T-helper 2 cell treated with Interferon-gamma antibody and Interleukin-4, amounts not matched to agents 5 μg/mL and 100 μg/mL, for 36 hours (primary cell): ENCODE measurements at regions not wholly inside any gene's neighbourhood (a gene's known extent, or its start where the extent isn't known, plus 50 kb on each side); places are given as distances from the start of the nearest gene placed in this dataset.

Experiments used
- DNase-seq: peaks from one replicate; pipeline ENCODE4 v3.0.0; 2021; ENCODE audit warnings: low spot score
- H3K27ac Mint-ChIP-seq: one replicate; pipeline ENCODE4 v1.8.0; 2021; ENCODE audit warnings: mild to moderate bottlenecking, mixed read lengths
- H3K27me3 Mint-ChIP-seq: one replicate; pipeline ENCODE4 v1.8.0; 2021; ENCODE audit warnings: low read depth, mixed read lengths
- H3K36me3 Mint-ChIP-seq: one replicate; pipeline ENCODE4 v1.8.0; 2021; ENCODE audit warnings: low read depth, mixed read lengths
- H3K4me1 Mint-ChIP-seq: one replicate; pipeline ENCODE4 v1.8.0; 2021; ENCODE audit warnings: low read depth, mixed read lengths
- H3K4me3 Mint-ChIP-seq: one replicate; pipeline ENCODE4 v1.8.0; 2022; ENCODE audit warnings: mild to moderate bottlenecking, moderate library complexity, mixed read lengths
- H3K9me3 Mint-ChIP-seq: one replicate; pipeline ENCODE4 v1.8.0; 2021; ENCODE audit warnings: mixed read lengths

GRCh38 chr11:116085031-116085635 lies 580.9 kb upstream of the CADM1 start:
- Mint-ChIP-seq H3K9me3 (no peaks in the 10 kb centered on the region), H3K27ac (no peak overlapping the region), H3K4me3 (no peak overlapping the region), H3K36me3 (no peaks in the 10 kb centered on the region), H3K27me3 (no peaks in the 10 kb centered on the region), H3K4me1 (no peaks in the 10 kb centered on the region)
- no peak for DNase-seq

- H3K36me3 Mint-ChIP-seq: no peaks in the 10 kb centered on the region
- H3K9me3 Mint-ChIP-seq: no peaks in the 10 kb centered on the region
- no peak overlapping the region for H3K27ac Mint-ChIP-seq
- no peak overlapping the region for H3K4me3 Mint-ChIP-seq
- no peak for DNase-seq
- no peaks in the 10 kb centered on the region for H3K4me1 Mint-ChIP-seq
- no peaks in the 10 kb centered on the region for H3K27me3 Mint-ChIP-seq
Observed at GRCh38 chr11:116084511-116084910, 580.3 kb upstream of the CADM1 start.

- Mint-ChIP-seq H3K4me1 (no peaks in the 10 kb centered on the region), H3K27me3 (no peaks in the 10 kb centered on the region), H3K36me3 (no peaks in the 10 kb centered on the region), H3K4me3 (no peak overlapping the region), H3K27ac (no peak overlapping the region), H3K9me3 (no peaks in the 10 kb centered on the region)
- DNase-seq: no peak
Observed at GRCh38 chr11:116082256-116082655, 578.0 kb upstream of the CADM1 start.

- H3K27me3 Mint-ChIP-seq: no peaks in the 10 kb centered on the region
- no peaks in the 10 kb centered on the region for H3K9me3 Mint-ChIP-seq
- H3K36me3 Mint-ChIP-seq: no peaks in the 10 kb centered on the region
- H3K4me1 Mint-ChIP-seq: no peaks in the 10 kb centered on the region
- H3K4me3 Mint-ChIP-seq: no peak overlapping the region
- no peak for DNase-seq
- no peak overlapping the region for H3K27ac Mint-ChIP-seq
Observed at GRCh38 chr11:116079580-116079979, 575.4 kb upstream of the CADM1 start.

- H3K9me3 Mint-ChIP-seq: no peaks in the 10 kb centered on the region
- H3K4me3 Mint-ChIP-seq: no peak overlapping the region
- H3K4me1 Mint-ChIP-seq: no peaks in the 10 kb centered on the region
- no peaks in the 10 kb centered on the region for H3K27me3 Mint-ChIP-seq
- H3K36me3 Mint-ChIP-seq: no peaks in the 10 kb centered on the region
- DNase-seq: no peak
- H3K27ac Mint-ChIP-seq: no peak overlapping the region
Observed at GRCh38 chr11:116078101-116078591, 573.9 kb upstream of the CADM1 start.

GRCh38 chr11:116077092-116077491 lies 572.9 kb upstream of the CADM1 start:
- no peaks in the 10 kb centered on the region for H3K4me1 Mint-ChIP-seq
- DNase-seq: no peak
- H3K27me3 Mint-ChIP-seq: no peaks in the 10 kb centered on the region
- no peaks in the 10 kb centered on the region for H3K9me3 Mint-ChIP-seq
- H3K27ac Mint-ChIP-seq: no peak overlapping the region
- no peak overlapping the region for H3K4me3 Mint-ChIP-seq
- H3K36me3 Mint-ChIP-seq: no peaks in the 10 kb centered on the region

GRCh38 chr11:116073854-116074837 lies 569.9 kb upstream of the CADM1 start:
- Mint-ChIP-seq H3K4me1 (no peaks in the 10 kb centered on the region), H3K36me3 (no peaks in the 10 kb centered on the region), H3K27ac (no peak overlapping the region), H3K9me3 (no peaks in the 10 kb centered on the region), H3K4me3 (no peak overlapping the region), H3K27me3 (no peaks in the 10 kb centered on the region)
- DNase-seq: no peak

GRCh38 chr11:116072601-116073410 lies 568.6 kb upstream of the CADM1 start:
- Mint-ChIP-seq H3K27me3 (no peaks in the 10 kb centered on the region), H3K4me1 (no peaks in the 10 kb centered on the region), H3K4me3 (no peak overlapping the region), H3K9me3 (no peaks in the 10 kb centered on the region), H3K27ac (no peak overlapping the region), H3K36me3 (no peaks in the 10 kb centered on the region)
- no peak for DNase-seq

GRCh38 chr11:116072133-116072532 lies 567.9 kb upstream of the CADM1 start:
- Mint-ChIP-seq H3K36me3 (no peaks in the 10 kb centered on the region), H3K27me3 (no peaks in the 10 kb centered on the region), H3K9me3 (no peaks in the 10 kb centered on the region)

GRCh38 chr11:116071241-116071640 lies 567.0 kb upstream of the CADM1 start:
- no peak overlapping the region for H3K27ac Mint-ChIP-seq
- no peak overlapping the region for H3K4me3 Mint-ChIP-seq
- H3K36me3 Mint-ChIP-seq: no peaks in the 10 kb centered on the region
- no peaks in the 10 kb centered on the region for H3K4me1 Mint-ChIP-seq
- no peaks in the 10 kb centered on the region for H3K9me3 Mint-ChIP-seq
- DNase-seq: no peak
- H3K27me3 Mint-ChIP-seq: no peaks in the 10 kb centered on the region

More at GRCh38 chr11:116072133-116072532, 567.9 kb upstream of the CADM1 start:
- H3K4me3 Mint-ChIP-seq: no peak overlapping the region
- DNase-seq: no peak
- no peak overlapping the region for H3K27ac Mint-ChIP-seq
- H3K4me1 Mint-ChIP-seq: no peaks in the 10 kb centered on the region

- no peaks in the 10 kb centered on the region for H3K9me3 Mint-ChIP-seq
- no peak overlapping the region for H3K4me3 Mint-ChIP-seq
- H3K27me3 Mint-ChIP-seq: no peaks in the 10 kb centered on the region
- H3K27ac Mint-ChIP-seq: no peak overlapping the region
- no peaks in the 10 kb centered on the region for H3K36me3 Mint-ChIP-seq
- peaks cover 3% of the 10 kb centered on the region for H3K4me1 Mint-ChIP-seq
- no peak for DNase-seq
Observed at GRCh38 chr11:116070520-116070919, 566.3 kb upstream of the CADM1 start.

- Mint-ChIP-seq H3K9me3 (no peaks in the 10 kb centered on the region), H3K27ac (no peak overlapping the region), H3K36me3 (no peaks in the 10 kb centered on the region), H3K27me3 (no peaks in the 10 kb centered on the region), H3K4me3 (no peak overlapping the region), H3K4me1 (peaks cover 3% of the 10 kb centered on the region)
- no peak for DNase-seq
Observed at GRCh38 chr11:116066777-116067176, 562.6 kb upstream of the CADM1 start.

GRCh38 chr11:116065986-116066385 lies 561.8 kb upstream of the CADM1 start:
- Mint-ChIP-seq H3K4me1 (peaks cover 6% of the 10 kb centered on the region), H3K36me3 (no peaks in the 10 kb centered on the region), H3K27me3 (no peaks in the 10 kb centered on the region), H3K9me3 (no peaks in the 10 kb centered on the region), H3K4me3 (no peak overlapping the region), H3K27ac (no peak overlapping the region)
- DNase-seq: no peak
